ENCODE measurements at regions not wholly inside any gene's neighbourhood (a gene's known extent, or its start where the extent isn't known, plus 50 kb on each side); places are given as distances from the start of the nearest gene placed in this dataset.
"Not testable (repeated sequence)": the region's sequence is repeated elsewhere in the genome, so short reads cannot be mapped to it uniquely, and the experiment has no call there.

- ATAC-seq = no peak
Observed at GRCh38 chr10:108586424-108586823, 1336.9 kb downstream of the XPNPEP1 start.

DNA sequence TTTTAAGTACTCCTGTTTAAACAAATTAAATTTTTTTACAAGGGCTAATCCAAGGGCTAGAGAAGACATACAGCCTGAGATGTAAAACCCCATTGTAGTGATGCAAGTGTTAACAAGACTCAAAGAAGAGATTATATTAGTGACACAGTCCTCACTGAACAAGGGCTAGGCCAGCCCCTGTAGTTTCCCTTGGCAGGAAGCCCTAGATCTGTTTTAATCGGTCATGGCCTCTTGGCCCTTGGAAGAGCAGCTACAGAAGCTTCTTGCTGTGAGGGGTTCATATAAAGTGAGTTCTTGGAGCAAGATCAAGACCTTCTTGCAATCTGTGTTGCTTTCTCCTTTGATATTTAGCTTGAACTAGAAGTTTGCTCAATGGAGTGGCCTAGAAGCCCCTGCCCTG, 1339.4 kb downstream of the XPNPEP1 start:
- no peak for ATAC-seq

GRCh38 chr10:108582888-108583287, 1340.4 kb downstream of the XPNPEP1 start:
- no peak for ATAC-seq

DNA sequence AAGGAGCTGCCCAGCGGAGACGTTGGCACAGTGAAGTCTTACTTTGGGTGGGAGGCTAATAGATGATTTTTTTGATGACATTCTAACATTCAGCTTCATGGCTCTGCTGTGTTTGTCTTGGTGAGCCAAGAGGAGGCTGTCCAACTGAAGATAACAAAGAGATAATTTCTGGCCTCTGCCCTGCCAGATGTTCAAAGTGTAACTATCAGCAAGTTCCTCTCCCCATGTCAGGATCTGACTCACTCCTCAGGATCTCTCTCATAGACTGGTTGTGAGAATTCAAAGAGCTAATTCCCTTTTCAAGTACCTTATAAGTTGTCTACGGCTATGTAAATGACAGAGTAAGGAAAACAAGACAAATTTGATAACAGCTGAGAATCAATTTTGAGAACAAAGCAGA, 1340.9 kb downstream of the XPNPEP1 start:
- ATAC-seq = no peak

- ATAC-seq = no peak
Observed at GRCh38 chr10:108578258-108578657, 1345.1 kb downstream of the XPNPEP1 start.

DNA sequence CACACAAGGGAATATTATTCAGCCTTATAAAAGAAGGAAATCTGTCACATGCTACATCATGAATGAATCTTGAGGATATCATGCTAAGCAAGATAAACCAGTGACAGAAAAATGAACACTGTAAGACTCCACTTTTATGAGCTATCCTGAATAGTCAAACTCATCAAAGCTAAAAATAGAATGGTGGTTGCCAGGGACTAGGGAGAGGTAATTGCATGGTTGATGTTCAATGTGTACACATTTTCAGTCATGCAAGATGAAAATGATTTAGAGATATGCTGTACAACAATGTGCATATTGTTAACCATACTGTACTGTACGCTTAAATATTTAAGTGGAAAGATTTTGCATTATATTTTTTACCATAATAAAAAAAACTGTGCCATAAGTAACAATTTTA, 1349.1 kb downstream of the XPNPEP1 start:
- no peak for ATAC-seq

- no peak for ATAC-seq
Observed at GRCh38 chr10:108568824-108569223, 1354.5 kb downstream of the XPNPEP1 start.

GRCh38 chr10:108567899-108568752, 1355.2 kb downstream of the XPNPEP1 start:
- no peak for ATAC-seq

- no peak for ATAC-seq
Observed at GRCh38 chr10:108566316-108567107, 1356.8 kb downstream of the XPNPEP1 start.

DNA sequence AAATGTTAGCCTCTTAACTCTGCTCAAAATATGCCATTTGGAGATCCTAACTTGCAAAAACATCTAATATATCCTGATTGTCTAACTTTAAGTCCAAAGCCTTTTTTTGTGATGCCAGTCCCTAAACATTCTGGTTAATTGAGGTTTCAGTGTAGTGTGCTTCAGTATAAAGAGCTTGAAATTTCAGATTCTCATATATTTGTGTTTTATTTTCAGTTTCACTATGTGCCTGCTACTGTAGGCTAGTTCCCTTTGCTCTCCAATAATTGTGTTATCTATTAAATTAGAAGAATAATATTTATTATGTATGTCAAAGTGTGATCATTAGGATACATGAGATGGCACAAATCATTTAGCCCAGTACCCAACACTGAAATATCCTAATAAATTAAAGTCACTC, 1361.2 kb downstream of the XPNPEP1 start:
- ATAC-seq = no peak

- no peak for ATAC-seq
Observed at GRCh38 chr10:108561649-108562048, 1361.7 kb downstream of the XPNPEP1 start.

- ATAC-seq = no peak
Observed at GRCh38 chr10:108560488-108560887, 1362.8 kb downstream of the XPNPEP1 start.

- no peak for ATAC-seq
Observed at GRCh38 chr10:108556186-108556585, 1367.1 kb downstream of the XPNPEP1 start.

- no peak for ATAC-seq
Observed at GRCh38 chr10:108545921-108546320, 1377.4 kb downstream of the XPNPEP1 start.

GRCh38 chr10:108544500-108545120, 1378.7 kb downstream of the XPNPEP1 start:
- ATAC-seq = peak; percentile 46

GRCh38 chr10:108533551-108533950, 1369.0 kb upstream of the SORCS1 start:
- ATAC-seq = not testable (repeated sequence)

- no peak for ATAC-seq
Observed at GRCh38 chr10:108523016-108523800, 1358.7 kb upstream of the SORCS1 start.

DNA sequence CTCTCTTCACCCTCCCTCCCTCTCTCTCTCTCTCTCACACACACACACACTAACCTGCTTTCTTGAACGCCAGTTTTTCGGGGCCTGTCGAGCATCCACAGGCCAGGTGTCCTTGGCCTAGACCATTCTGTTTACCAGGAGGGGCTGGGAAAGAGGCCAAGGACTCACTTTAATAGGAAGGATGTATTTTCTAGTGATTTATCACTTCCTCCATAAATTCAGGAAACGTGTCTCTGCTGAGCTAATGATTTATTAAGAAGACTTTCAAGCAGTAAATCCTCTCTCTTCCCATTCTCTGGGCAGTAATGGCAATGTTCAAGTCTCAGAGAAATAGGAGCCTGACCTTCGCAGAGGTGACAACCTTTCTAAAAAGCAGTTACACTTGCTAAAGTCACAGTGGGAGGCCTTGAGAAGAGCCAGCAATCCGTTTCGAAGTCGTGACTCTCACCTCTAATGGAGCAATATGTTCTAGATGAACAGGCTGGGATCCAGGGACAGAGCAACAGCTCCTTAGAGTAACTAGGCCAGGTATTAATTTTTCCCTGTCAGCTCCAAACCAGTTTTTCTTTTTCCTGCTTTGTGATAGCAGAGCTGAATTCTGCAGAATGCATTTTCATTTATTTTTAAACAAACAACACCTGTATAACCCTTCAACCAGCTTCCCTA, 1357.5 kb upstream of the SORCS1 start:
- ATAC-seq = no peak

- no peak for ATAC-seq
Observed at GRCh38 chr10:108515821-108516220, 1351.3 kb upstream of the SORCS1 start.

- no peak for ATAC-seq
Observed at GRCh38 chr10:108500396-108500795, 1335.9 kb upstream of the SORCS1 start.

- no peak for ATAC-seq
Observed at GRCh38 chr10:108496106-108496505, 1331.6 kb upstream of the SORCS1 start.

- no peak for ATAC-seq
Observed at GRCh38 chr10:108490944-108491343, 1326.4 kb upstream of the SORCS1 start.
